DOHH2 (cell line): ENCODE measurements at regions not wholly inside any gene's neighbourhood (a gene's known extent, or its start where the extent isn't known, plus 50 kb on each side); places are given as distances from the start of the nearest gene placed in this dataset.

Source experiments
- H3F3A ChIP-seq: fragments of 200-600 bp; sonication (generic), shearing (Covaris generic); 2 replicates; pipeline ENCODE4 v1.6.0; 2016; ENCODE audit warnings: antibody characterized with exemption, mild to moderate bottlenecking; ENCODE audit not compliant: control insufficient read depth, insufficient read depth
- H3K27ac ChIP-seq: fragments of 200-600 bp; sonication (generic); 2 replicates; pipeline ENCODE4 v1.5.1; 2014; ENCODE audit warnings: low read depth, mild to moderate bottlenecking, low read length, moderate library complexity
- H3K27me3 ChIP-seq: fragments of 200-600 bp; sonication (generic); 2 replicates; pipeline ENCODE4 v1.6.1; 2014; ENCODE audit warnings: mild to moderate bottlenecking, low read length, mixed read lengths; ENCODE audit not compliant: control insufficient read depth
- H3K36me3 ChIP-seq: fragments of 200-600 bp; sonication (generic); 2 replicates; pipeline ENCODE4 v1.6.1; 2014; ENCODE audit warnings: mild to moderate bottlenecking, low read length, moderate library complexity, mixed read lengths; ENCODE audit not compliant: control insufficient read depth
- H3K4me1 ChIP-seq: fragments of 200-600 bp; sonication (generic); 2 replicates; pipeline ENCODE4 v1.6.1; 2014; ENCODE audit warnings: mild to moderate bottlenecking, low read length, mixed read lengths; ENCODE audit not compliant: control insufficient read depth
- H3K4me2 ChIP-seq: fragments of 200-600 bp; sonication (generic); 2 replicates; pipeline ENCODE4 v1.6.0; 2014; ENCODE audit warnings: mild to moderate bottlenecking, low read length, moderate library complexity
- H3K4me3 ChIP-seq: fragments of 200-600 bp; sonication (generic); 2 replicates; pipeline ENCODE4 v1.5.1; 2014; ENCODE audit warnings: mild to moderate bottlenecking, low read length, mixed read lengths
- H3K79me2 ChIP-seq: fragments of 200-600 bp; sonication (generic); 2 replicates; pipeline ENCODE4 v1.6.1; 2014; ENCODE audit warnings: mild to moderate bottlenecking, low read length, mixed read lengths; ENCODE audit not compliant: control insufficient read depth
- H3K9me2 ChIP-seq: fragments of 200-600 bp; sonication (generic); replicated peaks from 2 replicates; pipeline ENCODE4 v1.6.1; 2014; ENCODE audit warnings: mild to moderate bottlenecking, low read length, mixed read lengths; ENCODE audit not compliant: control insufficient read depth
- H3K9me3 ChIP-seq: fragments of 200-600 bp; sonication (generic); 2 replicates; pipeline ENCODE4 v1.6.1; 2014; ENCODE audit warnings: antibody characterized with exemption, low read length, mixed read lengths; ENCODE audit not compliant: control insufficient read depth, insufficient read depth
- H4K20me1 ChIP-seq: fragments of 200-600 bp; sonication (generic); 2 replicates; pipeline ENCODE4 v1.6.0; 2014; ENCODE audit warnings: low read depth, mild to moderate bottlenecking, antibody characterized with exemption, low read length, moderate library complexity; ENCODE audit not compliant: control insufficient read depth, insufficient read depth
- CTCF ChIP-seq: fragments of 200-600 bp; sonication (generic); IDR thresholded peaks from one replicate; pipeline ENCODE4 v1.5.1; 2014; ENCODE audit warnings: antibody characterized with exemption, mild to moderate bottlenecking, low read depth, low read length; ENCODE audit not compliant: poor library complexity, severe bottlenecking
- EZH2phosphoT487 ChIP-seq: fragments of 200-600 bp; sonication (generic); IDR thresholded peaks from 2 replicates; pipeline ENCODE4 v1.6.1; 2017; ENCODE audit warnings: borderline replicate concordance, mild to moderate bottlenecking, antibody characterized with exemption, low read length, moderate library complexity, mixed read lengths

- no peaks in the 10 kb centered on the region; the same call in 1 of the 2 replicates for H4K20me1 ChIP-seq
- no peaks in the 10 kb centered on the region for H3K4me1 ChIP-seq
- H3K4me2 ChIP-seq: no peak overlapping the region
- no peaks in the 10 kb centered on the region for H3K79me2 ChIP-seq
- H3K27ac ChIP-seq: no peak overlapping the region
- H3K36me3 ChIP-seq: no peaks in the 10 kb centered on the region
- H3K9me2 ChIP-seq: no peaks in the 10 kb centered on the region
- TF ChIP-seq EZH2phosphoT487: no peak
- no peak for TF ChIP-seq CTCF
- H3K4me3 ChIP-seq: no peak overlapping the region
- H3F3A ChIP-seq: no peaks in the 10 kb centered on the region
- H3K27me3 ChIP-seq: no peaks in the 10 kb centered on the region; the same call in 1 of the 2 replicates
- H3K9me3 ChIP-seq: no peaks in the 10 kb centered on the region
These were observed 192.5 kb downstream of the FOXD2 start for GRCh38 chr1:47630346-47630745.

- TF ChIP-seq EZH2phosphoT487 (no peak), CTCF (no peak)
- H3K4me1 ChIP-seq: no peaks in the 10 kb centered on the region
- no peak overlapping the region for H3K4me2 ChIP-seq
- H3K9me2 ChIP-seq: no peaks in the 10 kb centered on the region
- no peaks in the 10 kb centered on the region for H3K79me2 ChIP-seq
- H3K36me3 ChIP-seq: no peaks in the 10 kb centered on the region
- H3K27ac ChIP-seq: no peak overlapping the region
- H3K9me3 ChIP-seq: no peaks in the 10 kb centered on the region
- no peaks in the 10 kb centered on the region; the same call in 1 of the 2 replicates for H4K20me1 ChIP-seq
- H3K27me3 ChIP-seq: no peaks in the 10 kb centered on the region; the same call in 1 of the 2 replicates
- H3K4me3 ChIP-seq: no peak overlapping the region
- no peaks in the 10 kb centered on the region for H3F3A ChIP-seq
These were observed 193.7 kb downstream of the FOXD2 start for GRCh38 chr1:47631411-47631995.

GRCh38 chr1:47635111-47635510 is 197.3 kb downstream of the FOXD2 start:
- no peaks in the 10 kb centered on the region for H3K27me3 ChIP-seq
- H3K36me3 ChIP-seq: no peaks in the 10 kb centered on the region
- no peaks in the 10 kb centered on the region for H3K9me2 ChIP-seq
- H3K79me2 ChIP-seq: no peaks in the 10 kb centered on the region
- no peaks in the 10 kb centered on the region for H3K9me3 ChIP-seq
- H3K4me3 ChIP-seq: no peak overlapping the region
- H3K4me1 ChIP-seq: no peaks in the 10 kb centered on the region
- H3F3A ChIP-seq: no peaks in the 10 kb centered on the region
- H3K4me2 ChIP-seq: no peak overlapping the region
- no peaks in the 10 kb centered on the region; the same call in 1 of the 2 replicates for H4K20me1 ChIP-seq
- H3K27ac ChIP-seq: no peak overlapping the region
- TF ChIP-seq CTCF (no peak), EZH2phosphoT487 (no peak)
